Mesendoderm (in vitro differentiated cells): ENCODE measurements at regions not wholly inside any gene's neighbourhood (a gene's known extent, or its start where the extent isn't known, plus 50 kb on each side); places are given as distances from the start of the nearest gene placed in this dataset.

Experiments
- DNase-seq: peaks from one replicate; pipeline ENCODE4 v3.0.0; 2013
- H2AK5ac ChIP-seq: 2 replicates; pipeline ENCODE4 v1.6.1; 2013; ENCODE audit warnings: low read length, inconsistent platforms
- H2BK120ac ChIP-seq: 2 replicates; pipeline ENCODE4 v1.6.1; 2013; ENCODE audit warnings: low read depth, mild to moderate bottlenecking, low read length, moderate library complexity, mixed read lengths
- H2BK15ac ChIP-seq: replicated peaks from 2 replicates; pipeline ENCODE4 v1.6.1; 2013; ENCODE audit warnings: low read depth, mild to moderate bottlenecking, moderate library complexity
- H2BK5ac ChIP-seq: 2 replicates; pipeline ENCODE4 v1.6.1; 2013; ENCODE audit warnings: low read length, inconsistent platforms
- H3K18ac ChIP-seq: 2 replicates; pipeline ENCODE4 v1.6.1; 2013; ENCODE audit warnings: mild to moderate bottlenecking, low read length, mixed read lengths
- H3K23ac ChIP-seq: one replicate; pipeline ENCODE4 v1.6.1; 2013; ENCODE audit warnings: low read length
- H3K27ac ChIP-seq: 2 replicates; pipeline ENCODE4 v1.5.1; 2013; ENCODE audit warnings: low read depth, mild to moderate bottlenecking, inconsistent platforms, low read length, moderate library complexity
- H3K27me3 ChIP-seq: 2 replicates; pipeline ENCODE4 v1.6.1; 2013; ENCODE audit warnings: low read length, control low read depth, mild to moderate bottlenecking, inconsistent platforms; ENCODE audit not compliant: insufficient read depth, poor library complexity
- H3K36me3 ChIP-seq: 2 replicates; pipeline ENCODE4 v1.6.1; 2013; ENCODE audit warnings: low read length, inconsistent platforms; ENCODE audit not compliant: control insufficient read depth, insufficient read depth
- H3K4ac ChIP-seq: one replicate; pipeline ENCODE4 v1.6.1; 2013; ENCODE audit warnings: low read depth, mild to moderate bottlenecking, low read length, moderate library complexity
- H3K4me1 ChIP-seq: 2 replicates; pipeline ENCODE4 v1.6.1; 2013; ENCODE audit warnings: low read depth, low read length, inconsistent platforms; ENCODE audit not compliant: control insufficient read depth
- H3K4me2 ChIP-seq: 2 replicates; pipeline ENCODE4 v1.6.1; 2013; ENCODE audit warnings: low read length
- H3K4me3 ChIP-seq: 2 replicates; pipeline ENCODE4 v1.5.1; 2013; ENCODE audit warnings: mild to moderate bottlenecking, low read length
- H3K56ac ChIP-seq: one replicate; pipeline ENCODE4 v1.6.1; 2013; ENCODE audit warnings: low read length
- H3K79me1 ChIP-seq: 2 replicates; pipeline ENCODE4 v1.6.1; 2013; ENCODE audit warnings: low read length, inconsistent platforms
- H3K79me2 ChIP-seq: 2 replicates; pipeline ENCODE4 v1.6.1; 2013; ENCODE audit warnings: mild to moderate bottlenecking, low read length; ENCODE audit not compliant: control insufficient read depth, insufficient read depth
- H3K9ac ChIP-seq: 2 replicates; pipeline ENCODE4 v1.6.1; 2013; ENCODE audit warnings: low read length, inconsistent platforms
- H4K5ac ChIP-seq: one replicate; pipeline ENCODE4 v1.6.1; 2013; ENCODE audit warnings: low read length
- H4K8ac ChIP-seq: one replicate; pipeline ENCODE4 v1.6.1; 2013; ENCODE audit warnings: low read depth, mild to moderate bottlenecking, control low read depth, low read length, moderate library complexity
- WGBS: extraction: QIAGEN DNeasy Blood & Tissue Kit; methylation state at CpG from one replicate; pipeline ENCODE4 v1.1.7; 2013; ENCODE audit warnings: low lambda C conversion rate, missing lambda C conversion rate; ENCODE audit not compliant: insufficient coverage; ENCODE audit errors: extremely low coverage; 5-methylcytosine and 5-hydroxymethylcytosine counted together

DNA sequence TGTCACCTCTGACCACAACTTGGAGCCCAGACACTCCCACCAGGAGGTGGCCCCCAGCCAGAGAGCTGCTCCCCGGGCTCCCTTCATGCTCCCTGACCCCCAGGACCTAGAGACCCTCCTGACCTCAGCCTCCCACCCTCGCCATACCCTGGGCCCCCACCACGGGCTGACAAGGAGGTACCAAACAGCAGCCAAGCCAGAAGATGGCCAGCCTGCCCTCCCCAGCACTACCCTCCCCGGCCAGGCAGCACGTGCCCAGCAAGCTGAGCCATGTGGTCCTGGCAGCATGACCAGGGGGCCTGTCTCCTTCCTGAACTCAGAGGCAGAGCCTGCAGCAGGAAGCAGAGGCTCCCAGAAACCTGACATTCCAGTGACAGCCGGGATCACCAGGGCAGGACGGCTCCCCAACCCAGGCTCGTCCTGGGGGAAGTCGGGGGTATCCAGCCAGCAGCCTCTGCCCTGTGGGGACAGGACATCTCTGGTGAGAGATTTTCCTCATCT is 69.4 kb upstream of the GPC1 start:
- no peaks in the 10 kb centered on the region for H3K79me1 ChIP-seq
- no peak overlapping the region for H3K9ac ChIP-seq

DNA sequence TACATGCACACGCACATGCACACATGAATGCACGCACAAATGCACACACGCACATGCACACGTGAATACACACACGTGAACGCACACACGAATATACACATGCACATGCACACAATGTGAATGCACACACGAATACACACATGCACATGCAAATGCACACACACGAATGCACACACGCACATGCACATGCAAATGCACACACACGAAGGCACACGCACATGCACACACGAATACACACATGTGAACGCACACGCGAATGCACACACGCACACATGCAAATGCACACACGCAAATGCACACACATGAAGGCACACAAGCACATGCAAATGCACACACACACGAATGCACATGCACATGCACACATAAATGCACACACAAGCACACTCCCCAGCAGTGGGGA is 68.6 kb upstream of the GPC1 start:
- Histone ChIP-seq H3K4me1 (no peaks in the 10 kb centered on the region), H3K23ac (no peak overlapping the region), H2BK15ac (no peak overlapping the region), H3K79me2 (no peaks in the 10 kb centered on the region), H3K36me3 (no peaks in the 10 kb centered on the region), H3K27me3 (no peaks in the 10 kb centered on the region), H2BK5ac (no peak overlapping the region), H3K4me2 (no peak overlapping the region), H3K4me3 (no peak overlapping the region), H2AK5ac (no peak overlapping the region), H3K56ac (no peak overlapping the region), H2BK120ac (no peak overlapping the region), H3K4ac (no peak overlapping the region), H3K79me1 (no peaks in the 10 kb centered on the region), H3K18ac (no peak overlapping the region), H3K9ac (no peak overlapping the region), H4K8ac (no peak overlapping the region), H4K5ac (no peak overlapping the region), H3K27ac (no peak overlapping the region)
- WGBS = no CpG with 5 or more reads among the region's 19 CpGs
- no peak for DNase-seq

More for the DNA sequence above, 69.4 kb upstream of the GPC1 start:
- no peak overlapping the region for H3K4ac ChIP-seq
- no peak overlapping the region for H4K8ac ChIP-seq
- no peak overlapping the region for H3K23ac ChIP-seq
- no peak for DNase-seq
- no peak overlapping the region for H2BK120ac ChIP-seq
- no peak overlapping the region for H2BK15ac ChIP-seq
- H3K4me1 ChIP-seq = no peaks in the 10 kb centered on the region
- no CpG with 5 or more reads among the region's 9 CpGs for WGBS
- no peak overlapping the region for H3K27ac ChIP-seq
- no peak overlapping the region for H2BK5ac ChIP-seq
- H3K4me2 ChIP-seq = no peak overlapping the region
- H3K4me3 ChIP-seq = no peak overlapping the region
- no peak overlapping the region for H4K5ac ChIP-seq
- no peak overlapping the region for H2AK5ac ChIP-seq
- no peak overlapping the region for H3K56ac ChIP-seq
- no peaks in the 10 kb centered on the region for H3K79me2 ChIP-seq
- H3K36me3 ChIP-seq = no peaks in the 10 kb centered on the region
- H3K27me3 ChIP-seq = no peaks in the 10 kb centered on the region
- no peak overlapping the region for H3K18ac ChIP-seq

DNA sequence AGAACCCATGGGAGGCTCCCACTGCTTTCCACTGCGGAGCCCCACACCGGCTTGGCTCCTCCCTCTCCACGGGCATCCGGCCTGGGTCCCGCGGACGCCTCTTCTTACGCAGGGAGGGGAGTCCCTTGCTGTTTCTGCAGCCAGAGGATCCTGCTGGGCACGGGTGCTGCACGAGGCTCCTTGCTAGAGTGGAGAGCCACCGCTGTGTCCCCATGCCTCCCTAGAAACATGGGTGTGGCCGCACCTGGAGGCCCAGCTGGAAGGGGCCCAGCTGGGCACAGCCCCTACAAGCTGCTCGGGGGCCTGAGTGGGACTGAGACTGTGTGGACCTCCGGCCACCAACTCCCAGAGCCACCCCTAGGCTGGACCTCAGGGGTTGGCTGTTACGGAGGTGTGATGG is 67.7 kb upstream of the GPC1 start:
- Histone ChIP-seq H3K27me3 (no peaks in the 10 kb centered on the region), H3K4ac (no peak overlapping the region), H2BK15ac (no peak overlapping the region), H2BK5ac (no peak overlapping the region), H4K5ac (no peak overlapping the region), H3K79me1 (no peaks in the 10 kb centered on the region), H3K36me3 (no peaks in the 10 kb centered on the region), H3K56ac (no peak overlapping the region), H3K4me2 (no peak overlapping the region), H3K4me1 (no peaks in the 10 kb centered on the region), H3K18ac (no peak overlapping the region), H3K4me3 (no peak overlapping the region), H2AK5ac (no peak overlapping the region), H3K23ac (no peak overlapping the region), H3K27ac (no peak overlapping the region), H2BK120ac (no peak overlapping the region), H3K9ac (no peak overlapping the region), H4K8ac (no peak overlapping the region), H3K79me2 (no peaks in the 10 kb centered on the region)
- no CpG with 5 or more reads among the region's 15 CpGs for WGBS
- no peak for DNase-seq

DNA sequence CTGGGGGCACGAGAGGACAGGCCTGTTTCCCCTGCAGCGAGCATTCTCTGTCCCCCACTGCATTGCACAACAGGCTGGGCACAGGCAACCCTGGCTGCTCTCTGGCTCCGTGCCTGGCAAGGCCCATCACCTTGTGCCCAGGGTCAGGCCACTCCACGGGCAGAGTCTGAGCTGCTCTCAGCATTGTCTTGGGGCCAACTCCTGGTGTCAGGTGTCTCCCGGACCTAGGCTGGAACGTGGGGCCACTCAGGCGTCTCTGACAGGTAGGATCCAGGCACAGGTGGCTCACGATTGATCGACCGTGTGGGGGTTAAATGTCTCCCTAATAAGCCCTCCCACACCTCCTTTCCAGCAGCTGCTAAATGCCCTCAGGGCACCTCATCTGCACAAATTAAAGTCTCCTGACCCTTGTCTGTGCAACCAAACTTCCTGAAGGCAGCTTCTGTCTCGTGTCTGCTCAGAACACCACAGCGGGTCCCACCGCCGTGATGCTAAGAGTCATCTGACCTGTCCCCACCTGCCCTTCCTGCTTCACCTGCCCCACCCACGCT is 66.6 kb upstream of the GPC1 start:
- no peak overlapping the region for H3K4me3 ChIP-seq
- no peak overlapping the region for H3K9ac ChIP-seq
- H4K5ac ChIP-seq = no peak overlapping the region
- no peak overlapping the region for H3K18ac ChIP-seq
- H2AK5ac ChIP-seq = no peak overlapping the region
- no peak for DNase-seq
- H3K27me3 ChIP-seq = no peaks in the 10 kb centered on the region
- H3K56ac ChIP-seq = no peak overlapping the region
- H3K36me3 ChIP-seq = no peaks in the 10 kb centered on the region
- no peak overlapping the region for H2BK15ac ChIP-seq
- H2BK5ac ChIP-seq = no peak overlapping the region
- H3K4me2 ChIP-seq = no peak overlapping the region
- H3K27ac ChIP-seq = no peak overlapping the region
- no peaks in the 10 kb centered on the region for H3K79me2 ChIP-seq
- H3K4ac ChIP-seq = no peak overlapping the region
- no peaks in the 10 kb centered on the region for H3K4me1 ChIP-seq
- H4K8ac ChIP-seq = no peak overlapping the region
- no peak overlapping the region for H2BK120ac ChIP-seq
- no CpG with 5 or more reads among the region's 15 CpGs for WGBS
- no peak overlapping the region for H3K23ac ChIP-seq
- no peaks in the 10 kb centered on the region for H3K79me1 ChIP-seq

DNA sequence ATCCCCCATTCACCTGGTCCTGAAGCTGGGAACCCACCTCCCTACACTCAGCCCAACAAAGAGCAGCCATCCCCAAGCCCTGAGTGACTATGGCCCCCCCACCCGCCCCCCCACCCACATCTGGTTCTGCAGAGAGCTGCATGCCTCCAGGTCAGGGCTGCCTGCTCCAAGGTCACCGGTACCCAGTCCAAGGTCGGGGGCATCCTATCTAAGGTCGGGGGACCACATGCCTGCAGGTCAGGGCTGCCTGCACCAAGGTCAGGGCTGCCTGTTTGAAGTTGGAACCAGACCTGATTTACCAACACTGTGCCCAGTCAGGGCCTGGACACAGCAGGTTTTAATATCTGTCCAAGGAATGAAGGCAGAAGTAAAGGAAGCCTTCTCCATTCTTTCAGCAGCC is 66.1 kb upstream of the GPC1 start:
- H3K4me1 ChIP-seq = no peaks in the 10 kb centered on the region
- H3K23ac ChIP-seq = no peak overlapping the region
- H3K79me1 ChIP-seq = no peaks in the 10 kb centered on the region
- H3K4ac ChIP-seq = no peak overlapping the region
- no peak overlapping the region for H2BK15ac ChIP-seq
- no peak overlapping the region for H3K18ac ChIP-seq
- H3K27me3 ChIP-seq = no peaks in the 10 kb centered on the region
- H3K9ac ChIP-seq = no peak overlapping the region
- no peak overlapping the region for H4K5ac ChIP-seq
- no CpG with 5 or more reads among the region's 4 CpGs for WGBS
- no peak overlapping the region for H3K56ac ChIP-seq
- no peak overlapping the region for H4K8ac ChIP-seq
- no peak for DNase-seq
- H3K36me3 ChIP-seq = no peaks in the 10 kb centered on the region
- no peak overlapping the region for H3K4me3 ChIP-seq
- no peaks in the 10 kb centered on the region for H3K79me2 ChIP-seq
- no peak overlapping the region for H3K27ac ChIP-seq
- no peak overlapping the region for H2BK5ac ChIP-seq
- H3K4me2 ChIP-seq = no peak overlapping the region
- H2BK120ac ChIP-seq = no peak overlapping the region
- no peak overlapping the region for H2AK5ac ChIP-seq
